WTC11 (cell line): ENCODE measurements at regions not wholly inside any gene's neighbourhood (a gene's known extent, or its start where the extent isn't known, plus 50 kb on each side); places are given as distances from the start of the nearest gene placed in this dataset.

Experiments
- ATAC-seq: fragments of 200-7000 bp; cut with Tn5 transposase; 2 replicates; pipeline ENCODE4 v1.10.0; 2021; ENCODE audit warnings: mild to moderate bottlenecking, moderate library complexity
- CTCF ChIA-PET: fragments of 300-600 bp; sonication (Branson Sonifier 250); formaldehyde crosslinking; loops from one replicate; lab custom pipeline; 2021; ENCODE audit warnings: antibody characterized with exemption; lab: Charles Lee
- POLR2A ChIA-PET: fragments of 350-600 bp; sonication (Branson Sonifier 250); formaldehyde crosslinking; loops from one replicate; lab custom pipeline; 2021; ENCODE audit warnings: antibody characterized with exemption; lab: Charles Lee
- DNase-seq: peaks from one replicate; pipeline ENCODE4 v3.0.0; 2021; ENCODE audit warnings: low spot score
- H3K27ac Mint-ChIP-seq: 2 replicates; pipeline ENCODE4 v1.8.0; 2021; ENCODE audit warnings: mixed read lengths
- H3K27me3 Mint-ChIP-seq: 2 replicates; pipeline ENCODE4 v1.8.0; 2021; ENCODE audit warnings: low read depth, mild to moderate bottlenecking, moderate library complexity, mixed read lengths
- H3K36me3 Mint-ChIP-seq: 2 replicates; pipeline ENCODE4 v1.8.0; 2021; ENCODE audit warnings: mixed read lengths
- H3K4me1 Mint-ChIP-seq: 2 replicates; pipeline ENCODE4 v1.8.0; 2022; ENCODE audit warnings: mixed read lengths
- H3K4me3 Mint-ChIP-seq: 2 replicates; pipeline ENCODE4 v1.8.0; 2021; ENCODE audit warnings: mild to moderate bottlenecking, moderate library complexity, mixed read lengths
- H3K9me3 Mint-ChIP-seq: 2 replicates; pipeline ENCODE4 v1.8.0; 2021; ENCODE audit warnings: mixed read lengths
- ELF4 ChIP-seq: sonication (generic); formaldehyde crosslinking; IDR thresholded peaks from 2 replicates; pipeline ENCODE4 v1.8.1; 2022; ENCODE audit warnings: low read depth, mild to moderate bottlenecking, moderate library complexity, missing genetic modification reagents
- GABPB1 ChIP-seq: sonication (generic); formaldehyde crosslinking; IDR thresholded peaks from 2 replicates; pipeline ENCODE4 v1.8.1; 2023; ENCODE audit warnings: mild to moderate bottlenecking, missing genetic modification reagents
- JAZF1 ChIP-seq: fragments of 250-450 bp; sonication (Bioruptor Pico); IDR thresholded peaks from 2 replicates; pipeline ENCODE4 v1.9.0; 2021; ENCODE audit warnings: moderate library complexity, mild to moderate bottlenecking, inconsistent platforms
- RORB ChIP-seq: fragments of 250-450 bp; sonication (Bioruptor Pico); IDR thresholded peaks from 2 replicates; pipeline ENCODE4 v1.9.0; 2021; ENCODE audit warnings: mild to moderate bottlenecking
- SMAD4 ChIP-seq: sonication (generic); formaldehyde crosslinking; IDR thresholded peaks from 2 replicates; pipeline ENCODE4 v1.8.0; 2022; ENCODE audit warnings: mild to moderate bottlenecking, missing genetic modification reagents
- ZNF232 ChIP-seq: sonication (generic); formaldehyde crosslinking; IDR thresholded peaks from 2 replicates; pipeline ENCODE4 v1.8.0; 2022; ENCODE audit warnings: mild to moderate bottlenecking, missing genetic modification reagents
- TF ChIP-seq, protein P1 (sequence below): sonication (generic); formaldehyde crosslinking; IDR thresholded peaks from 2 replicates; pipeline ENCODE4 v1.8.0; 2022; ENCODE audit warnings: missing genetic modification reagents
- TF ChIP-seq, protein P2 (sequence below): sonication (generic); formaldehyde crosslinking; IDR thresholded peaks from 2 replicates; pipeline ENCODE4 v1.8.1; 2022; ENCODE audit warnings: low read depth, missing genetic modification reagents, borderline replicate concordance
- TF ChIP-seq, protein P3 (sequence below): fragments of 200-600 bp; IDR thresholded peaks from 2 replicates; pipeline ENCODE4 v1.8.0; 2022; ENCODE audit warnings: antibody characterized with exemption
- TF ChIP-seq, protein P4 (sequence below): sonication (generic); formaldehyde crosslinking; IDR thresholded peaks from 2 replicates; pipeline ENCODE4 v1.8.1; 2022; ENCODE audit warnings: mild to moderate bottlenecking, missing genetic modification reagents, moderate library complexity, borderline replicate concordance
- TF ChIP-seq, protein P5 (sequence below): sonication (generic); formaldehyde crosslinking; IDR thresholded peaks from 2 replicates; pipeline ENCODE4 v1.8.1; 2023; ENCODE audit warnings: mild to moderate bottlenecking, missing genetic modification reagents, moderate library complexity
- TF ChIP-seq, protein P6 (sequence below): fragments of 250-450 bp; sonication (Bioruptor Pico); IDR thresholded peaks from 2 replicates; pipeline ENCODE4 v2.1.2; 2022; ENCODE audit warnings: mild to moderate bottlenecking, moderate library complexity
- TF ChIP-seq, protein P7 (sequence below): sonication (generic); formaldehyde crosslinking; IDR thresholded peaks from 2 replicates; pipeline ENCODE4 v1.8.1; 2023; ENCODE audit warnings: mild to moderate bottlenecking, moderate library complexity, missing genetic modification reagents

DNA sequence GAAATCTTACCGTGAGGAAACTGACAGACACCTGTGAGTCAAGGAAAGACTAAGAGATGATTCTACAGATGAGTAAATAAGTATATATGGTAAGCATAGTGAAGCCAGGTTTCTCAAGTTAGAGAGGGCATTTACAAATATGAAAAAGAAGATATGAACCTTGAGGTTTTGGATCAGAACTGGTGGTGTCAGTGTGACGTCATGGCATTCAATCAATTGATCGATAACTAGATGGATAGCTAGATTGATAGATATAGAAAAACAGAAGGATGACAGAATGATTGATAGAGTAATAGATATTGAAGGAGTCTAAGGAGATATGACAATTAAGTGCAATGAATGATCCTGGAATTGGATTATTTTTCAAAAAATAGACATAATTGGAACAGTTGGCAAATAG is 350.2 kb upstream of the MC4R start (continued):
- TF ChIP-seq, protein P1, sequence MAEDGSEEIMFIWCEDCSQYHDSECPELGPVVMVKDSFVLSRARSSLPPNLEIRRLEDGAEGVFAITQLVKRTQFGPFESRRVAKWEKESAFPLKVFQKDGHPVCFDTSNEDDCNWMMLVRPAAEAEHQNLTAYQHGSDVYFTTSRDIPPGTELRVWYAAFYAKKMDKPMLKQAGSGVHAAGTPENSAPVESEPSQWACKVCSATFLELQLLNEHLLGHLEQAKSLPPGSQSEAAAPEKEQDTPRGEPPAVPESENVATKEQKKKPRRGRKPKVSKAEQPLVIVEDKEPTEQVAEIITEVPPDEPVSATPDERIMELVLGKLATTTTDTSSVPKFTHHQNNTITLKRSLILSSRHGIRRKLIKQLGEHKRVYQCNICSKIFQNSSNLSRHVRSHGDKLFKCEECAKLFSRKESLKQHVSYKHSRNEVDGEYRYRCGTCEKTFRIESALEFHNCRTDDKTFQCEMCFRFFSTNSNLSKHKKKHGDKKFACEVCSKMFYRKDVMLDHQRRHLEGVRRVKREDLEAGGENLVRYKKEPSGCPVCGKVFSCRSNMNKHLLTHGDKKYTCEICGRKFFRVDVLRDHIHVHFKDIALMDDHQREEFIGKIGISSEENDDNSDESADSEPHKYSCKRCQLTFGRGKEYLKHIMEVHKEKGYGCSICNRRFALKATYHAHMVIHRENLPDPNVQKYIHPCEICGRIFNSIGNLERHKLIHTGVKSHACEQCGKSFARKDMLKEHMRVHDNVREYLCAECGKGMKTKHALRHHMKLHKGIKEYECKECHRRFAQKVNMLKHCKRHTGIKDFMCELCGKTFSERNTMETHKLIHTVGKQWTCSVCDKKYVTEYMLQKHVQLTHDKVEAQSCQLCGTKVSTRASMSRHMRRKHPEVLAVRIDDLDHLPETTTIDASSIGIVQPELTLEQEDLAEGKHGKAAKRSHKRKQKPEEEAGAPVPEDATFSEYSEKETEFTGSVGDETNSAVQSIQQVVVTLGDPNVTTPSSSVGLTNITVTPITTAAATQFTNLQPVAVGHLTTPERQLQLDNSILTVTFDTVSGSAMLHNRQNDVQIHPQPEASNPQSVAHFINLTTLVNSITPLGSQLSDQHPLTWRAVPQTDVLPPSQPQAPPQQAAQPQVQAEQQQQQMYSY (CRISPR knock-in tag): no peak
- no peak for TF ChIP-seq SMAD4 (CRISPR knock-in tag)
- TF ChIP-seq ZNF232 (CRISPR knock-in tag): no peak
- TF ChIP-seq, protein P2, sequence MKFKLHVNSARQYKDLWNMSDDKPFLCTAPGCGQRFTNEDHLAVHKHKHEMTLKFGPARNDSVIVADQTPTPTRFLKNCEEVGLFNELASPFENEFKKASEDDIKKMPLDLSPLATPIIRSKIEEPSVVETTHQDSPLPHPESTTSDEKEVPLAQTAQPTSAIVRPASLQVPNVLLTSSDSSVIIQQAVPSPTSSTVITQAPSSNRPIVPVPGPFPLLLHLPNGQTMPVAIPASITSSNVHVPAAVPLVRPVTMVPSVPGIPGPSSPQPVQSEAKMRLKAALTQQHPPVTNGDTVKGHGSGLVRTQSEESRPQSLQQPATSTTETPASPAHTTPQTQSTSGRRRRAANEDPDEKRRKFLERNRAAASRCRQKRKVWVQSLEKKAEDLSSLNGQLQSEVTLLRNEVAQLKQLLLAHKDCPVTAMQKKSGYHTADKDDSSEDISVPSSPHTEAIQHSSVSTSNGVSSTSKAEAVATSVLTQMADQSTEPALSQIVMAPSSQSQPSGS (CRISPR knock-in tag): no peak
- TF ChIP-seq, protein P3, sequence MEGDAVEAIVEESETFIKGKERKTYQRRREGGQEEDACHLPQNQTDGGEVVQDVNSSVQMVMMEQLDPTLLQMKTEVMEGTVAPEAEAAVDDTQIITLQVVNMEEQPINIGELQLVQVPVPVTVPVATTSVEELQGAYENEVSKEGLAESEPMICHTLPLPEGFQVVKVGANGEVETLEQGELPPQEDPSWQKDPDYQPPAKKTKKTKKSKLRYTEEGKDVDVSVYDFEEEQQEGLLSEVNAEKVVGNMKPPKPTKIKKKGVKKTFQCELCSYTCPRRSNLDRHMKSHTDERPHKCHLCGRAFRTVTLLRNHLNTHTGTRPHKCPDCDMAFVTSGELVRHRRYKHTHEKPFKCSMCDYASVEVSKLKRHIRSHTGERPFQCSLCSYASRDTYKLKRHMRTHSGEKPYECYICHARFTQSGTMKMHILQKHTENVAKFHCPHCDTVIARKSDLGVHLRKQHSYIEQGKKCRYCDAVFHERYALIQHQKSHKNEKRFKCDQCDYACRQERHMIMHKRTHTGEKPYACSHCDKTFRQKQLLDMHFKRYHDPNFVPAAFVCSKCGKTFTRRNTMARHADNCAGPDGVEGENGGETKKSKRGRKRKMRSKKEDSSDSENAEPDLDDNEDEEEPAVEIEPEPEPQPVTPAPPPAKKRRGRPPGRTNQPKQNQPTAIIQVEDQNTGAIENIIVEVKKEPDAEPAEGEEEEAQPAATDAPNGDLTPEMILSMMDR: no peak
- no peak for TF ChIP-seq ELF4 (CRISPR knock-in tag)
- TF ChIP-seq, protein P4, sequence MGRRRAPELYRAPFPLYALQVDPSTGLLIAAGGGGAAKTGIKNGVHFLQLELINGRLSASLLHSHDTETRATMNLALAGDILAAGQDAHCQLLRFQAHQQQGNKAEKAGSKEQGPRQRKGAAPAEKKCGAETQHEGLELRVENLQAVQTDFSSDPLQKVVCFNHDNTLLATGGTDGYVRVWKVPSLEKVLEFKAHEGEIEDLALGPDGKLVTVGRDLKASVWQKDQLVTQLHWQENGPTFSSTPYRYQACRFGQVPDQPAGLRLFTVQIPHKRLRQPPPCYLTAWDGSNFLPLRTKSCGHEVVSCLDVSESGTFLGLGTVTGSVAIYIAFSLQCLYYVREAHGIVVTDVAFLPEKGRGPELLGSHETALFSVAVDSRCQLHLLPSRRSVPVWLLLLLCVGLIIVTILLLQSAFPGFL (CRISPR knock-in tag): no peak
- TF ChIP-seq, protein P5, sequence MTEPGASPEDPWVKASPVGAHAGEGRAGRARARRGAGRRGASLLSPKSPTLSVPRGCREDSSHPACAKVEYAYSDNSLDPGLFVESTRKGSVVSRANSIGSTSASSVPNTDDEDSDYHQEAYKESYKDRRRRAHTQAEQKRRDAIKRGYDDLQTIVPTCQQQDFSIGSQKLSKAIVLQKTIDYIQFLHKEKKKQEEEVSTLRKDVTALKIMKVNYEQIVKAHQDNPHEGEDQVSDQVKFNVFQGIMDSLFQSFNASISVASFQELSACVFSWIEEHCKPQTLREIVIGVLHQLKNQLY (CRISPR knock-in tag): no peak

DNA sequence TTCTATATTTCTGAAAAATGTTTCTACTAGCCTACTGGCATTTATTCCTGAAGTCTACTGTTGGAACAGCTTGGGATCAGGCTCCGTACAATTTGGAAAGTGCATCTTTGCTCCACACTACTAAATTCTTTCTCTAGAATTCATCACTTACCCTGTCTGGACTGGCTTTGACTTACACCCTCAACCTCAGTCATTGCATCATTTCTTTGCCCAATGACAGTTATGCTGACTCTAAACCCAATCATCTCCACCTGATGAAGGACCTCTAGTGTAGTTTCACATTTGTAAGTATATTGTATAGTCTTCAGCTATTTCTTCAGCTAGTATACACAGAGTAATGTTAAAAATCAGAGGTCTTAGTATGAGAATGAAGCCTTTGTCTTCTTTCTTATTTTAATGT is 359.6 kb upstream of the MC4R start:
- POLR2A ChIA-PET: no interaction called here
- CTCF ChIA-PET: no interaction called here
- TF ChIP-seq, protein P6, sequence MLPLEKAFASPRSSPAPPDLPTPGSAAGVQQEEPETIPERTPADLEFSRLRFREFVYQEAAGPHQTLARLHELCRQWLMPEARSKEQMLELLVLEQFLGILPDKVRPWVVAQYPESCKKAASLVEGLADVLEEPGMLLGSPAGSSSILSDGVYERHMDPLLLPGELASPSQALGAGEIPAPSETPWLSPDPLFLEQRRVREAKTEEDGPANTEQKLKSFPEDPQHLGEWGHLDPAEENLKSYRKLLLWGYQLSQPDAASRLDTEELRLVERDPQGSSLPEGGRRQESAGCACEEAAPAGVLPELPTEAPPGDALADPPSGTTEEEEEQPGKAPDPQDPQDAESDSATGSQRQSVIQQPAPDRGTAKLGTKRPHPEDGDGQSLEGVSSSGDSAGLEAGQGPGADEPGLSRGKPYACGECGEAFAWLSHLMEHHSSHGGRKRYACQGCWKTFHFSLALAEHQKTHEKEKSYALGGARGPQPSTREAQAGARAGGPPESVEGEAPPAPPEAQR (CRISPR knock-in tag): no peak
- TF ChIP-seq ZNF232 (CRISPR knock-in tag) (no peak), GABPB1 (CRISPR knock-in tag) (no peak), JAZF1 (CRISPR knock-in tag) (no peak), RORB (no peak)
- TF ChIP-seq, protein P7, sequence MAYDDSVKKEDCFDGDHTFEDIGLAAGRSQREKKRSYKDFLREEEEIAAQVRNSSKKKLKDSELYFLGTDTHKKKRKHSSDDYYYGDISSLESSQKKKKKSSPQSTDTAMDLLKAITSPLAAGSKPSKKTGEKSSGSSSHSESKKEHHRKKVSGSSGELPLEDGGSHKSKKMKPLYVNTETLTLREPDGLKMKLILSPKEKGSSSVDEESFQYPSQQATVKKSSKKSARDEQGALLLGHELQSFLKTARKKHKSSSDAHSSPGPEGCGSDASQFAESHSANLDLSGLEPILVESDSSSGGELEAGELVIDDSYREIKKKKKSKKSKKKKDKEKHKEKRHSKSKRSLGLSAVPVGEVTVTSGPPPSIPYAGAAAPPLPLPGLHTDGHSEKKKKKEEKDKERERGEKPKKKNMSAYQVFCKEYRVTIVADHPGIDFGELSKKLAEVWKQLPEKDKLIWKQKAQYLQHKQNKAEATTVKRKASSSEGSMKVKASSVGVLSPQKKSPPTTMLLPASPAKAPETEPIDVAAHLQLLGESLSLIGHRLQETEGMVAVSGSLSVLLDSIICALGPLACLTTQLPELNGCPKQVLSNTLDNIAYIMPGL (CRISPR knock-in tag): no peak
- TF ChIP-seq, all 79 proteins: peak for 0
- ATAC-seq (no peak), DNase-seq (no peak)
- Mint-ChIP-seq H3K27me3 (no peaks in the 10 kb centered on the region), H3K27ac (no peak overlapping the region), H3K36me3 (no peaks in the 10 kb centered on the region), H3K9me3 (no peaks in the 10 kb centered on the region), H3K4me1 (no peaks in the 10 kb centered on the region), H3K4me3 (no peak overlapping the region)
